Stimulated activated naive CD8-positive, alpha-beta T cell treated with anti-CD3 and anti-CD28 coated beads, Interleukin-15, Interleukin-2, amounts not matched to agents 100 ng/mL and 50 ng/mL, for 24 hours (primary cell): ENCODE measurements at regions not wholly inside any gene's neighbourhood (a gene's known extent, or its start where the extent isn't known, plus 50 kb on each side); places are given as distances from the start of the nearest gene placed in this dataset.

Experiments
- H3K27ac Mint-ChIP-seq: one replicate; pipeline ENCODE4 v1.8.0; 2021; ENCODE audit warnings: mild to moderate bottlenecking, mixed read lengths
- H3K27me3 Mint-ChIP-seq: one replicate; pipeline ENCODE4 v1.8.0; 2021; ENCODE audit warnings: mixed read lengths
- H3K36me3 Mint-ChIP-seq: one replicate; pipeline ENCODE4 v1.8.0; 2021; ENCODE audit warnings: low read depth, mixed read lengths
- H3K4me1 Mint-ChIP-seq: one replicate; pipeline ENCODE4 v1.8.0; 2021; ENCODE audit warnings: low read depth, mixed read lengths
- H3K4me3 Mint-ChIP-seq: one replicate; pipeline ENCODE4 v1.8.0; 2021; ENCODE audit warnings: mild to moderate bottlenecking, mixed read lengths
- H3K9me3 Mint-ChIP-seq: one replicate; pipeline ENCODE4 v1.8.0; 2021; ENCODE audit warnings: mixed read lengths

GRCh38 chr6:21767891-21768648 lies 174.5 kb downstream of the SOX4 start:
- H3K4me1 Mint-ChIP-seq: no peaks in the 10 kb centered on the region
- no peak overlapping the region for H3K27ac Mint-ChIP-seq
- no peaks in the 10 kb centered on the region for H3K27me3 Mint-ChIP-seq
- H3K36me3 Mint-ChIP-seq: no peaks in the 10 kb centered on the region
- no peaks in the 10 kb centered on the region for H3K9me3 Mint-ChIP-seq
- H3K4me3 Mint-ChIP-seq: no peak overlapping the region

GRCh38 chr6:21769405-21769861 lies 175.9 kb downstream of the SOX4 start:
- Mint-ChIP-seq H3K4me1 (no peaks in the 10 kb centered on the region), H3K9me3 (no peaks in the 10 kb centered on the region), H3K27ac (no peak overlapping the region), H3K36me3 (no peaks in the 10 kb centered on the region), H3K4me3 (no peak overlapping the region), H3K27me3 (no peaks in the 10 kb centered on the region)

- H3K4me3 Mint-ChIP-seq: no peak overlapping the region
Observed at GRCh38 chr6:21769968-21770367, 176.4 kb downstream of the SOX4 start.

GRCh38 chr6:21771626-21772320 lies 178.2 kb downstream of the SOX4 start:
- no peak overlapping the region for H3K27ac Mint-ChIP-seq
- H3K36me3 Mint-ChIP-seq: no peaks in the 10 kb centered on the region
- H3K4me3 Mint-ChIP-seq: no peak overlapping the region
- H3K4me1 Mint-ChIP-seq: no peaks in the 10 kb centered on the region
- no peaks in the 10 kb centered on the region for H3K9me3 Mint-ChIP-seq
- H3K27me3 Mint-ChIP-seq: no peaks in the 10 kb centered on the region

More at GRCh38 chr6:21769968-21770367, 176.4 kb downstream of the SOX4 start:
- Mint-ChIP-seq H3K36me3 (no peaks in the 10 kb centered on the region), H3K27me3 (no peaks in the 10 kb centered on the region), H3K9me3 (no peaks in the 10 kb centered on the region), H3K27ac (no peak overlapping the region), H3K4me1 (no peaks in the 10 kb centered on the region)

- Mint-ChIP-seq H3K4me3 (no peak overlapping the region), H3K36me3 (no peaks in the 10 kb centered on the region), H3K4me1 (no peaks in the 10 kb centered on the region), H3K27ac (no peak overlapping the region), H3K9me3 (no peaks in the 10 kb centered on the region), H3K27me3 (no peaks in the 10 kb centered on the region)
Observed at GRCh38 chr6:21772477-21772876, 178.9 kb downstream of the SOX4 start.

GRCh38 chr6:21772884-21773575 lies 179.5 kb downstream of the SOX4 start:
- Mint-ChIP-seq H3K36me3 (no peaks in the 10 kb centered on the region), H3K27ac (no peak overlapping the region), H3K4me1 (no peaks in the 10 kb centered on the region), H3K9me3 (no peaks in the 10 kb centered on the region), H3K4me3 (no peak overlapping the region), H3K27me3 (no peaks in the 10 kb centered on the region)

GRCh38 chr6:21773576-21773968 lies 180.0 kb downstream of the SOX4 start:
- Mint-ChIP-seq H3K4me1 (no peaks in the 10 kb centered on the region), H3K27ac (no peak overlapping the region), H3K36me3 (no peaks in the 10 kb centered on the region), H3K4me3 (no peak overlapping the region), H3K9me3 (no peaks in the 10 kb centered on the region), H3K27me3 (no peaks in the 10 kb centered on the region)

- Mint-ChIP-seq H3K4me1 (no peaks in the 10 kb centered on the region), H3K27ac (no peak overlapping the region), H3K9me3 (no peaks in the 10 kb centered on the region), H3K36me3 (no peaks in the 10 kb centered on the region), H3K4me3 (no peak overlapping the region), H3K27me3 (no peaks in the 10 kb centered on the region)
Observed at GRCh38 chr6:21777846-21778245, 184.3 kb downstream of the SOX4 start.

GRCh38 chr6:21780141-21780540 lies 186.6 kb downstream of the SOX4 start:
- Mint-ChIP-seq H3K4me1 (no peaks in the 10 kb centered on the region), H3K9me3 (no peaks in the 10 kb centered on the region), H3K4me3 (no peak overlapping the region), H3K27ac (no peak overlapping the region), H3K36me3 (no peaks in the 10 kb centered on the region), H3K27me3 (no peaks in the 10 kb centered on the region)

GRCh38 chr6:21780679-21781078 lies 187.1 kb downstream of the SOX4 start:
- H3K27ac Mint-ChIP-seq: no peak overlapping the region
- no peak overlapping the region for H3K4me3 Mint-ChIP-seq
- no peaks in the 10 kb centered on the region for H3K9me3 Mint-ChIP-seq
- H3K4me1 Mint-ChIP-seq: no peaks in the 10 kb centered on the region
- no peaks in the 10 kb centered on the region for H3K36me3 Mint-ChIP-seq
- no peaks in the 10 kb centered on the region for H3K27me3 Mint-ChIP-seq

- Mint-ChIP-seq H3K4me1 (no peaks in the 10 kb centered on the region), H3K27ac (no peak overlapping the region), H3K27me3 (no peaks in the 10 kb centered on the region), H3K9me3 (no peaks in the 10 kb centered on the region), H3K36me3 (no peaks in the 10 kb centered on the region), H3K4me3 (no peak overlapping the region)
Observed at GRCh38 chr6:21781128-21781527, 187.6 kb downstream of the SOX4 start.

GRCh38 chr6:21785164-21785563 lies 191.6 kb downstream of the SOX4 start:
- H3K4me3 Mint-ChIP-seq: no peak overlapping the region
- no peaks in the 10 kb centered on the region for H3K36me3 Mint-ChIP-seq
- no peaks in the 10 kb centered on the region for H3K9me3 Mint-ChIP-seq
- no peak overlapping the region for H3K27ac Mint-ChIP-seq
- H3K4me1 Mint-ChIP-seq: no peaks in the 10 kb centered on the region
- H3K27me3 Mint-ChIP-seq: no peaks in the 10 kb centered on the region

- H3K4me1 Mint-ChIP-seq: no peaks in the 10 kb centered on the region
- H3K4me3 Mint-ChIP-seq: no peak overlapping the region
- no peaks in the 10 kb centered on the region for H3K36me3 Mint-ChIP-seq
- peaks cover 4% of the 10 kb centered on the region for H3K27me3 Mint-ChIP-seq
- H3K9me3 Mint-ChIP-seq: no peaks in the 10 kb centered on the region
- no peak overlapping the region for H3K27ac Mint-ChIP-seq
Observed at GRCh38 chr6:21791056-21791455, 197.5 kb downstream of the SOX4 start.

GRCh38 chr6:21791581-21791980 lies 198.0 kb downstream of the SOX4 start:
- H3K27me3 Mint-ChIP-seq: peaks cover 4% of the 10 kb centered on the region
- no peak overlapping the region for H3K4me3 Mint-ChIP-seq
- H3K27ac Mint-ChIP-seq: no peak overlapping the region
- H3K36me3 Mint-ChIP-seq: no peaks in the 10 kb centered on the region
- no peaks in the 10 kb centered on the region for H3K9me3 Mint-ChIP-seq
- H3K4me1 Mint-ChIP-seq: no peaks in the 10 kb centered on the region

- Mint-ChIP-seq H3K4me3 (no peak overlapping the region), H3K36me3 (no peaks in the 10 kb centered on the region), H3K27me3 (peaks cover 4% of the 10 kb centered on the region), H3K4me1 (no peaks in the 10 kb centered on the region), H3K9me3 (no peaks in the 10 kb centered on the region), H3K27ac (no peak overlapping the region)
Observed at GRCh38 chr6:21792177-21792576, 198.6 kb downstream of the SOX4 start.
